OCI-LY1 (cell line): ENCODE measurements at regions not wholly inside any gene's neighbourhood (a gene's known extent, or its start where the extent isn't known, plus 50 kb on each side); places are given as distances from the start of the nearest gene placed in this dataset.
"Not testable (repeated sequence)": the region's sequence is repeated elsewhere in the genome, so short reads cannot be mapped to it uniquely, and the experiment has no call there.

Experiments
- H2AFZ ChIP-seq: fragments of 200-600 bp; sonication (generic), shearing (Covaris generic); 2 replicates; pipeline ENCODE4 v1.6.0; 2014; ENCODE audit warnings: antibody characterized with exemption, mild to moderate bottlenecking, low read length
- H3F3A ChIP-seq: fragments of 200-600 bp; sonication (generic), shearing (Covaris generic); 2 replicates; pipeline ENCODE4 v1.6.0; 2014; ENCODE audit warnings: mild to moderate bottlenecking, antibody characterized with exemption, low read length, moderate library complexity; ENCODE audit not compliant: insufficient read depth
- H3K27ac ChIP-seq: fragments of 200-600 bp; sonication (generic); 2 replicates; pipeline ENCODE4 v1.5.1; 2014; ENCODE audit warnings: low read length, mixed run types, mild to moderate bottlenecking, low read depth; ENCODE audit not compliant: poor library complexity, severe bottlenecking
- H3K27me3 ChIP-seq: fragments of 200-600 bp; sonication (generic); 2 replicates; pipeline ENCODE4 v1.6.0; 2014; ENCODE audit warnings: antibody characterized with exemption, mild to moderate bottlenecking, low read length, moderate library complexity; ENCODE audit not compliant: insufficient read depth
- H3K36me3 ChIP-seq: fragments of 200-600 bp; sonication (generic); 2 replicates; pipeline ENCODE4 v1.6.1; 2014; ENCODE audit warnings: mild to moderate bottlenecking, antibody characterized with exemption, low read length, moderate library complexity, mixed read lengths; ENCODE audit not compliant: insufficient read depth
- H3K4me1 ChIP-seq: fragments of 200-600 bp; sonication (generic); 2 replicates; pipeline ENCODE4 v1.5.1; 2014; ENCODE audit warnings: mild to moderate bottlenecking, low read length, moderate library complexity; ENCODE audit not compliant: insufficient read depth, severe bottlenecking
- H3K4me2 ChIP-seq: fragments of 200-600 bp; sonication (generic), shearing (Covaris generic); 2 replicates; pipeline ENCODE4 v1.6.1; 2014; ENCODE audit warnings: low read length
- H3K4me3 ChIP-seq: fragments of 200-600 bp; sonication (generic); 2 replicates; pipeline ENCODE4 v1.5.1; 2014; ENCODE audit warnings: low read length, low read depth, mild to moderate bottlenecking, mixed read lengths; ENCODE audit not compliant: poor library complexity, severe bottlenecking
- H3K79me2 ChIP-seq: fragments of 200-600 bp; shearing (Covaris generic); 2 replicates; pipeline ENCODE4 v1.6.1; 2016; ENCODE audit warnings: mixed run types, low read length, mixed read lengths; ENCODE audit not compliant: insufficient read depth
- H3K9ac ChIP-seq: fragments of 200-600 bp; sonication (generic), shearing (Covaris generic); 2 replicates; pipeline ENCODE4 v1.6.1; 2014; ENCODE audit warnings: mild to moderate bottlenecking, low read length, mixed read lengths
- H3K9me2 ChIP-seq: fragments of 200-600 bp; sonication (generic), shearing (Covaris generic); 2 replicates; pipeline ENCODE4 v1.6.1; 2014; ENCODE audit warnings: low read depth, mild to moderate bottlenecking, low read length, mixed read lengths
- H3K9me3 ChIP-seq: fragments of 200-600 bp; shearing (Covaris generic); 2 replicates; pipeline ENCODE4 v1.6.1; 2014; ENCODE audit warnings: low read length, mixed read lengths
- H4K20me1 ChIP-seq: fragments of 200-600 bp; sonication (generic), shearing (Covaris generic); 2 replicates; pipeline ENCODE4 v1.6.0; 2016; ENCODE audit warnings: mild to moderate bottlenecking, low read length; ENCODE audit not compliant: insufficient read depth
- CTCF ChIP-seq: fragments of 200-600 bp; sonication (generic), shearing (Covaris generic); IDR thresholded peaks from 2 replicates; pipeline ENCODE4 v1.5.1; 2017; ENCODE audit warnings: mild to moderate bottlenecking, antibody characterized with exemption, low read length, moderate library complexity, mixed read lengths
- EZH2 ChIP-seq: fragments of 200-600 bp; sonication (generic), shearing (Covaris generic); IDR thresholded peaks from 2 replicates; pipeline ENCODE4 v1.8.0; 2017; ENCODE audit warnings: borderline replicate concordance, mixed run types, mild to moderate bottlenecking, antibody characterized with exemption, low read length, moderate library complexity, mixed read lengths

GRCh38 chr13:79837741-79838450, 356.9 kb downstream of the NDFIP2 start:
- Histone ChIP-seq H3K79me2 (no peaks in the 10 kb centered on the region), H3K27me3 (no peaks in the 10 kb centered on the region), H3K36me3 (no peaks in the 10 kb centered on the region), H3F3A (no peaks in the 10 kb centered on the region), H3K9ac (no peak overlapping the region), H4K20me1 (no peaks in the 10 kb centered on the region), H3K9me3 (no peaks in the 10 kb centered on the region), H3K4me1 (no peaks in the 10 kb centered on the region), H3K9me2 (no peaks in the 10 kb centered on the region), H3K4me3 (no peak overlapping the region), H3K4me2 (no peak overlapping the region), H2AFZ (no peak overlapping the region), H3K27ac (no peak overlapping the region)
- TF ChIP-seq EZH2: no peak
- no peak for TF ChIP-seq CTCF

GRCh38 chr13:79836121-79836520, 355.2 kb downstream of the NDFIP2 start:
- not testable (repeated sequence) for H3K9me2 ChIP-seq, H3K79me2 ChIP-seq, H2AFZ ChIP-seq, H3K36me3 ChIP-seq, H3K27me3 ChIP-seq, H3K27ac ChIP-seq, H3F3A ChIP-seq, H3K9ac ChIP-seq, H4K20me1 ChIP-seq, H3K4me2 ChIP-seq, H3K4me1 ChIP-seq, H3K4me3 ChIP-seq, H3K9me3 ChIP-seq

GRCh38 chr13:79834876-79835275, 353.9 kb downstream of the NDFIP2 start:
- Histone ChIP-seq H4K20me1 (no peaks in the 10 kb centered on the region), H3K79me2 (no peaks in the 10 kb centered on the region), H3K9ac (no peak overlapping the region), H3K4me1 (no peaks in the 10 kb centered on the region), H3K36me3 (no peaks in the 10 kb centered on the region), H3K27ac (no peak overlapping the region), H3K4me3 (no peak overlapping the region), H3K9me2 (no peaks in the 10 kb centered on the region), H3K27me3 (no peaks in the 10 kb centered on the region), H3F3A (no peaks in the 10 kb centered on the region), H3K4me2 (no peak overlapping the region), H2AFZ (no peak overlapping the region), H3K9me3 (no peaks in the 10 kb centered on the region)
- TF ChIP-seq CTCF (no peak), EZH2 (no peak)

GRCh38 chr13:79833991-79834390, 353.0 kb downstream of the NDFIP2 start:
- no peaks in the 10 kb centered on the region for H3K36me3 ChIP-seq
- no peak overlapping the region for H3K4me3 ChIP-seq
- TF ChIP-seq EZH2 (no peak), CTCF (no peak)
- H3F3A ChIP-seq: no peaks in the 10 kb centered on the region
- H3K79me2 ChIP-seq: no peaks in the 10 kb centered on the region
- no peak overlapping the region for H3K4me2 ChIP-seq
- H3K27ac ChIP-seq: no peak overlapping the region
- H2AFZ ChIP-seq: no peak overlapping the region
- H3K9me2 ChIP-seq: no peaks in the 10 kb centered on the region
- H3K9ac ChIP-seq: no peak overlapping the region
- H3K4me1 ChIP-seq: no peaks in the 10 kb centered on the region
- H3K27me3 ChIP-seq: no peaks in the 10 kb centered on the region
- no peaks in the 10 kb centered on the region for H3K9me3 ChIP-seq
- H4K20me1 ChIP-seq: no peaks in the 10 kb centered on the region
